Panc1 (cell line): ENCODE measurements at regions not wholly inside any gene's neighbourhood (a gene's known extent, or its start where the extent isn't known, plus 50 kb on each side); places are given as distances from the start of the nearest gene placed in this dataset.

Experiments
- CTCF ChIP-seq: fragments of 450-650 bp; IDR thresholded peaks from 2 replicates; pipeline ENCODE4 v1.5.1; 2017; ENCODE audit warnings: mild to moderate bottlenecking
- REST ChIP-seq, 2 experiments: IDR thresholded peaks; 2 replicates each; pipeline ENCODE4 v1.6.1; 2011 to 2012; ENCODE audit warnings: low read depth in 2 of 2, control low read depth in 1 of 2, low read length in 1 of 2, mild to moderate bottlenecking in 1 of 2, moderate library complexity in 1 of 2; ENCODE audit not compliant: insufficient read depth in 1 of 2
- SIN3A ChIP-seq: IDR thresholded peaks from 2 replicates; pipeline ENCODE4 v1.6.1; 2012; ENCODE audit warnings: low read depth, mild to moderate bottlenecking, low read length, moderate library complexity, borderline replicate concordance; ENCODE audit not compliant: insufficient read depth

DNA sequence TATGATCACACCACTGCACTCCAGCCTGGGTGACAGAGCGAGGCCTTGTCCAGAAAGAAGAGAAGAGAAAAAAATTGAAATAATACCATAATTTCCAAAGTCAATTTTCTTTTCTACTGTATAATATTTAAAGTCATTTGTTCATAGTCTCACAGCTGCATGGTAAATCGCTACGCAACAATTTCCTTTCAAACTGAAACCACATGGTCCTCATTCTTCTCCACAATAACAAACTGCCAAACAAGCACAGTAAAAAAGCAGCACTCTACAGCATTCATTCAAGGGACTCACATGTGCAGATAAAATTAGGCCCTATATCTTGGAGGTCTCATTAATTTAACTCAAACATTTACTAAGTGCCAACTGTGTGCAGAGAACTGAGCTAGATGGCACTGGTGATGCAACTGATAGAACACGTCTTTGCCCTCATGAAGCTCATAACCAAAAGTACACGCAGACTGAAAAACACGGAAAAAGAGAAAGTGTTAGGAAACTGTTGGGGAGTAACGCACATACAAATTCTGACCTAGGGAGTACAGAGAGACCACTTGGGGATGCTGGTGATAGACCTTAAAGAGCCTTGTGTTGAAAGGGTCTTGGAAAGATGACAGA is 68.4 kb upstream of the SRRM3 start:
- TF ChIP-seq CTCF (no peak), REST (IDR thresholded peaks at IDR 0.05; ENCODE audit: insufficient read depth in 1 of 2, low read depth in 2 of 2, low read length in 1 of 2) (no peak), SIN3A (no peak)
